Smooth muscle cell of the brain vasculature (primary cell): ENCODE measurements at regions not wholly inside any gene's neighbourhood (a gene's known extent, or its start where the extent isn't known, plus 50 kb on each side); places are given as distances from the start of the nearest gene placed in this dataset.
A peak's percentile ranks its signal among the peaks of the same experiment; 100 is the strongest.
"Not testable (repeated sequence)": the region's sequence is repeated elsewhere in the genome, so short reads cannot be mapped to it uniquely, and the experiment has no call there.

ENCODE experiments used
- DNase-seq: peaks from one replicate; pipeline ENCODE4 v3.0.0-alpha.2; 2012; ENCODE audit warnings: low read depth, low spot score

GRCh38 chr11:110347660-110348059 lies 51.2 kb upstream of the RDX start:
- no peak for DNase-seq

- no peak for DNase-seq
These were observed 53.0 kb upstream of the RDX start for GRCh38 chr11:110349138-110349996.

GRCh38 chr11:110349997-110350383 lies 53.6 kb upstream of the RDX start:
- not testable (repeated sequence) for DNase-seq

GRCh38 chr11:110355011-110355744 lies 58.8 kb upstream of the RDX start:
- DNase-seq: no peak

- no peak for DNase-seq
These were observed 60.6 kb upstream of the RDX start for GRCh38 chr11:110356762-110357671.

GRCh38 chr11:110358336-110358735 lies 61.9 kb upstream of the RDX start:
- no peak for DNase-seq

GRCh38 chr11:110360781-110361408 lies 64.5 kb upstream of the RDX start:
- DNase-seq: not testable (repeated sequence)

GRCh38 chr11:110362971-110363509 lies 66.6 kb upstream of the RDX start:
- no peak for DNase-seq

GRCh38 chr11:110366291-110366690 lies 63.5 kb upstream of the FDX1 start:
- no peak for DNase-seq

GRCh38 chr11:110367571-110367970 lies 62.2 kb upstream of the FDX1 start:
- no peak for DNase-seq

GRCh38 chr11:110371084-110371483 lies 58.7 kb upstream of the FDX1 start:
- no peak for DNase-seq

GRCh38 chr11:110373051-110373702 lies 56.6 kb upstream of the FDX1 start:
- DNase-seq: no peak

GRCh38 chr11:110374921-110375320 lies 54.8 kb upstream of the FDX1 start:
- DNase-seq: no peak

GRCh38 chr11:110375351-110375750 lies 54.4 kb upstream of the FDX1 start:
- DNase-seq: no peak

GRCh38 chr11:110376021-110376420 lies 53.7 kb upstream of the FDX1 start:
- DNase-seq: no peak

GRCh38 chr11:110376711-110377324 lies 52.9 kb upstream of the FDX1 start:
- peak; percentile 66 for DNase-seq

GRCh38 chr11:110377434-110377833 lies 52.3 kb upstream of the FDX1 start:
- no peak for DNase-seq

- DNase-seq: no peak
These were observed 50.5 kb upstream of the FDX1 start for GRCh38 chr11:110379261-110379660.

GRCh38 chr11:110379936-110380335 lies 49.8 kb upstream of the FDX1 start:
- DNase-seq: no peak
